SK-N-SH treated with all-trans-retinoic acid at 6 μM for 48 hours (cell line): ENCODE measurements at regions not wholly inside any gene's neighbourhood (a gene's known extent, or its start where the extent isn't known, plus 50 kb on each side); places are given as distances from the start of the nearest gene placed in this dataset.

Source experiments
- ARNTL ChIP-seq: fragments of 450-650 bp; formaldehyde crosslinking; IDR thresholded peaks from 2 replicates; pipeline ENCODE4 v1.5.0; 2020; ENCODE audit warnings: low read depth, mild to moderate bottlenecking, moderate library complexity, borderline replicate concordance
- CREB5 ChIP-seq: fragments of 250-450 bp; sonication (Bioruptor Pico); IDR thresholded peaks from 2 replicates; pipeline ENCODE4 v1.5.1; 2020; ENCODE audit warnings: low read depth, mild to moderate bottlenecking, moderate library complexity
- CSDC2 ChIP-seq: fragments of 250-450 bp; sonication (Bioruptor Pico); IDR thresholded peaks from 2 replicates; pipeline ENCODE4 v1.5.0; 2020; ENCODE audit warnings: mild to moderate bottlenecking, moderate library complexity
- PATZ1 ChIP-seq: fragments of 250-450 bp; sonication (Bioruptor Pico); IDR thresholded peaks from 2 replicates; pipeline ENCODE4 v1.8.0; 2020; ENCODE audit warnings: mild to moderate bottlenecking, moderate library complexity, borderline replicate concordance
- TSHZ2 ChIP-seq: fragments of 250-450 bp; sonication (Bioruptor Pico); IDR thresholded peaks from 2 replicates; pipeline ENCODE4 v1.5.0; 2020; ENCODE audit warnings: mild to moderate bottlenecking, moderate library complexity
- ZC3H10 ChIP-seq: fragments of 250-450 bp; sonication (Bioruptor Pico); IDR thresholded peaks from 2 replicates; pipeline ENCODE4 v1.5.1; 2021; ENCODE audit warnings: mild to moderate bottlenecking, moderate library complexity
- ZFP3 ChIP-seq: fragments of 250-450 bp; sonication (Bioruptor Pico); IDR thresholded peaks from 2 replicates; pipeline ENCODE4 v1.5.0; 2020; ENCODE audit warnings: mild to moderate bottlenecking, moderate library complexity
- ZFP30 ChIP-seq: fragments of 450-650 bp; formaldehyde crosslinking; IDR thresholded peaks from 2 replicates; pipeline ENCODE4 v1.5.0; 2022; ENCODE audit warnings: mild to moderate bottlenecking, moderate library complexity
- ZNF8 ChIP-seq: fragments of 450-650 bp; formaldehyde crosslinking; IDR thresholded peaks from 2 replicates; pipeline ENCODE4 v1.5.0; 2020; ENCODE audit warnings: mild to moderate bottlenecking, moderate library complexity

- TF ChIP-seq PATZ1 (CRISPR knock-in tag) = no peak
- TF ChIP-seq ZC3H10 (CRISPR knock-in tag) = no peak
- TF ChIP-seq CSDC2 (CRISPR knock-in tag) = no peak
- no peak for TF ChIP-seq CREB5 (CRISPR knock-in tag)
- TF ChIP-seq TSHZ2 = no peak
- no peak for TF ChIP-seq ZFP30 (CRISPR knock-in tag)
- TF ChIP-seq ARNTL (CRISPR knock-in tag) = no peak
- TF ChIP-seq ZNF8 = no peak
- TF ChIP-seq ZFP3 (CRISPR knock-in tag) = no peak
Measured at GRCh38 chr16:85365120-85365519, 248.0 kb upstream of the GSE1 start.
